ENCODE measurements at regions not wholly inside any gene's neighbourhood (a gene's known extent, or its start where the extent isn't known, plus 50 kb on each side); places are given as distances from the start of the nearest gene placed in this dataset.

DNA sequence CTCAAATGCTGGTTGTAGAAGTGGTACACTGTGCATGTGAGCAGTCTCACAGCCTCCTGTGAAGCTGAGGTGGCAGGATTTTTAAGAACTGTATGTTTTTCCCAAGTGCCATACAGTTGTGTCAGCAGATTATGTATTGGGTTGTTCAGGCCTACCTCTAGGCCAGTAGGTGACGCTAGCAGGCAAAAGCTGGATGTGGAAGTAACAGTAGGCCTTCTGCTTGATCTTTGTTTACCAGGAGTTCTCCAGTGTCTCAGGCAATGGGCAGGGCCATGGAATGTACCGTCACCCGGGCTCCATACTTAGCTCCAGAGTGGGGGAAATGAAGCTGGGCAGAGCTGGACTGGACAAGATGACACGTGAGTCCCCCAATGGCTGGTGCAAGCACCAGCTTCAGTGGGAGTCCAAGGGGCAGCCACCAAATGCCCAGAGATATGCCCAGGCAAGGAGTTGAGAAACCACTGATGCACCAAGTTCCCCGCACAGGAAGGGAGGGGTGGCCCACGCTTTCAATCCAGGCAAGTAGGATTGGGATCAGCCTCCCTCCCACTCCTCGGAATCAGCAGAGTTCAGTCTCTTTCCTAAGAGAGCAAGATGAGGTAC is 289.7 kb downstream of the HTR1B start:
- Mint-ChIP-seq H3K36me3 (no peaks in the 10 kb centered on the region), H3K4me3 (no peak overlapping the region), H3K9me3 (peaks cover 20% of the 10 kb centered on the region), H3K27ac (no peak overlapping the region), H3K4me1 (no peaks in the 10 kb centered on the region)
- DNase-seq (ENCODE audit: low spot score in 2 of 2) (no peak), ATAC-seq (no peak)

DNA sequence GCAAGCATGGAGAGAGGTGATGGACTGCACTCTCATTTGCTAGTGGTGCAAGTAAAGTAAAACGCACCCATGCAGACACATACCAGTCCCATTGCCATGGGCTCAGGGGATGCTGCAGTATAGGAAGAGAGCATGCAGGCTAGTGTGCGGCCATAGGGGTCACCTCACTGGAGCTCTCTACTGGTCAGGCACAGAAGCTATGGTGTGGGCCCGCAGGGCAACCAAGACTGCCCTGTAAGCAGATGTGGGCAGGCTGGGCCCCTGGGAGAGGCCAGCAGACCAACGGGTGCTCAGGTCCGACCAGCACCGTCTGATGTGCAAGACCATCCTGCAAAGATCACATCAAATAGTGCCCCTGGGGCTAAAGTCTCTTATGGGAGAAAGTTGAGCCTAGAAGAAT is 290.7 kb downstream of the HTR1B start:
- DNase-seq (ENCODE audit: low spot score in 2 of 2) (no peak), ATAC-seq (no peak)
- no peak overlapping the region for H3K27ac Mint-ChIP-seq
- H3K9me3 Mint-ChIP-seq: peaks cover 18% of the 10 kb centered on the region
- H3K36me3 Mint-ChIP-seq: no peaks in the 10 kb centered on the region
- H3K4me1 Mint-ChIP-seq: no peaks in the 10 kb centered on the region
- H3K4me3 Mint-ChIP-seq: no peak overlapping the region

DNA sequence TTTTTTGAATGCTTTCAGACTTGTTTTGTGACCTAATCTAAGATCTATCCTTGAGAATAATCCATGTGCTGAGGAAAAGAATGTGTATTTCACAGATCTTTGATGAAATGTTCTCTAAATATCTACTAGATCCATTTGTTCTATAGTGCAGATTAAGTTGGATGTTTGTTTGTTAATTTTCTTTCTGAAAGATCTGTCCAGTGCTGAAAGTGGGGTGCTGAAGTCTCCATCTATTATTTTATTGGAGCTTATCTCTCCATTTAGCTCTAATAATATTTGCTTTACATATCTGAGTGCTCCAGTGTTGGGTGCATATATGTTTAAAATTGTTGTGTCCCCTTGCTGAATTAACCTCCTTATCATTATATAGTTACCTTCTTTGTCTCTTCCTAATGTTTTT is 303.6 kb downstream of the HTR1B start:
- no peak for DNase-seq (ENCODE audit: low spot score in 2 of 2)
- ATAC-seq: no peak
- Mint-ChIP-seq H3K27ac (no peak overlapping the region), H3K9me3 (peaks cover 12% of the 10 kb centered on the region), H3K36me3 (no peaks in the 10 kb centered on the region), H3K4me1 (no peaks in the 10 kb centered on the region), H3K4me3 (no peak overlapping the region)

DNA sequence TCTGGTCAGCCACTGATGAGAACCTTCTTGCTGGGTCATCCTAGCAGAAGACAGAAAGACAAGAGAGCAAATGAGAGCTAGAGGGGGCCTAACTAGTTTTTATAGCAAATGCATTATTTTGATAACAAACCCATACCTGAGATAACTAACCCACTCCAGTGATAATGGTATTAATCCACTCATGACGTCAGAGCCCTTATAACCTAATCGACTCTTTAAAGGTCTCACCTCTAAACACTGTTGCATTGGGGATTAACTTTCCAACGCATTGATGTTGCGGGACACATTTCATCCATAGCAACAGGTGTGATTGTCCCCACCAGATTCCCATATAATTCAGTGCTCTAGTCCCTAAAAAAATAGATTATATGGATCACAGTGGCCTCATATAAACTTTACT is 312.1 kb downstream of the HTR1B start:
- Mint-ChIP-seq H3K4me1 (no peaks in the 10 kb centered on the region), H3K27ac (no peak overlapping the region), H3K4me3 (no peak overlapping the region), H3K36me3 (no peaks in the 10 kb centered on the region), H3K9me3 (peaks cover 7% of the 10 kb centered on the region)
- DNase-seq (ENCODE audit: low spot score in 2 of 2) (no peak), ATAC-seq (no peak)

DNA sequence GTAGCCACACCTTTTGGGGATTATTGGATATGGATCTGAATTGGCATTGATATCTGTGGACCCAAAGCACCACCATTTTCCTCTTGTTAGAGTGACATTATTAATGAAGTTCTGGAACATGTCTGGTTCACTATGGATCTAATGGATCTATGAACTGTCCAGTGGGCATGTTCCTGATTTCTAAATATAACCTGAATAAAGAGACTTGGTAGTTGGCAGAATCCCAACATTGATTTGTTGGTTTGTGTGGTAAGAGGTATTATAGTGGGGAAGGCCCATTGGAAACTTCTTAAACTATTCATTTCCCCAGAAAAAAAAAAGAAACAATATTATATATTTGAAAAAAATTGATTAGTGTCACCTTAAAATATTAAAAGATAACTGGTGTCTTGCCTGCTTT is 312.6 kb downstream of the HTR1B start:
- H3K27ac Mint-ChIP-seq: no peak overlapping the region

DNA sequence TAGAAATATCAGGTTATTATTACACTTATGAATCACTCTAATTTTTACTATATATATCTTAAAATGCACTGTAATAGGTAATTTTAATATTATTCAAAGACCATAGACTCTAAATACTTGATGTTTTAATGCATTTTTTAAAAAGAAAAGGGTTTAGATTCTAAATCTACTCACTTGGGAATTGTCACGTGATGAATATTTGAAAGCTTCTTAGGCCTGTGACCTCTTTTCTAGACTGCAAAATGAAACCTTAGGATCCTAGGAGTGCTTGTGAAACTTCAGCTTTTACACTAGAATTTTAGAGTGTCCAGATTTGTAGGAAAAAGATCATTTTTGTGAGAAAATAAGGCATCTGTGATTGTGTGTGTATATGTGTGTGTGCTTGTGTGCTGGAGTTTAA is 318.0 kb downstream of the HTR1B start:
- DNase-seq (ENCODE audit: low spot score in 2 of 2) (no peak), ATAC-seq (no peak)
- H3K4me3 Mint-ChIP-seq: no peak overlapping the region
- no peaks in the 10 kb centered on the region for H3K36me3 Mint-ChIP-seq
- H3K9me3 Mint-ChIP-seq: peaks cover 13% of the 10 kb centered on the region
- H3K27ac Mint-ChIP-seq: no peak overlapping the region
- H3K4me1 Mint-ChIP-seq: no peaks in the 10 kb centered on the region

More for the DNA sequence above, 312.6 kb downstream of the HTR1B start:
- no peak overlapping the region for H3K4me3 Mint-ChIP-seq
- no peaks in the 10 kb centered on the region for H3K4me1 Mint-ChIP-seq
- DNase-seq (ENCODE audit: low spot score in 2 of 2) (no peak), ATAC-seq (no peak)
- peaks cover 7% of the 10 kb centered on the region for H3K9me3 Mint-ChIP-seq
- no peaks in the 10 kb centered on the region for H3K36me3 Mint-ChIP-seq

DNA sequence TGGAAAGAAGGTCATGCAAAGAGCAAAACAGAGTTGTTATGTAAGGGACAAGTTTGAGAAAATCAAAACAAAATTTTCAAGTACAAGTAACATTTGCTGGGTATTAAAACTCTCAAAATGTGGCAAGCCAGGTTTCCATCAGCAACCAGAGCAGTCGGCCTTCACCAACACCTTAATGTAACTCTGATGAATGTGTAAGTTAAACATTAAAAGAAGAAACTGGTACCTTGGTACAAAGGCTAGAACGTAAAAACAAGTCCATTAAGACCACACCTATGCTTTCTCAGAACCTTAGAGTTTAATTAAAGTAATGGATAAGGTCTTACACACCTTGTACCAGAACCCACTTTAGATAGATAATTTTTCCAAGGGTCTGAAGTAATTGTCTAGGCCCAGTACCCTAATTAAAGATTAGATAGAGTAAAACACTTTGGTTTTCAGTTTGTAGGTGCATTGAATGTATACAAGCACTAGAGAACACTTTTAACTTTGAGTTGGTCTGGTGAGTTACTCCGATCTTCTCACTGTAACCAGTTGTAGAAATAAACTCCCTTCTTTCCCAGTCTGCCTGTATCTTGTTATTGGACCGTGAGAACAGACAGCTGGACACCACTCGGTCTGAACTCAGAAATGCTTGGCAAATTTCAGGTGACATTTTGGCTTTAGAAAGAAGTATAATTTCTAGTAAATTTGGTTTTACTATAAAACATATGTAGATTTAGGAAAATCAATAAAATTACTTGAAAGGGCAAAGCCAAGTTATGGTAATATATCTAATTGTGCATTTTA is 319.4 kb downstream of the HTR1B start:
- Mint-ChIP-seq H3K36me3 (no peaks in the 10 kb centered on the region), H3K27ac (no peak overlapping the region), H3K4me3 (no peak overlapping the region), H3K9me3 (peaks cover 9% of the 10 kb centered on the region), H3K4me1 (no peaks in the 10 kb centered on the region)
- DNase-seq (ENCODE audit: low spot score in 2 of 2) (no peak), ATAC-seq (no peak)

DNA sequence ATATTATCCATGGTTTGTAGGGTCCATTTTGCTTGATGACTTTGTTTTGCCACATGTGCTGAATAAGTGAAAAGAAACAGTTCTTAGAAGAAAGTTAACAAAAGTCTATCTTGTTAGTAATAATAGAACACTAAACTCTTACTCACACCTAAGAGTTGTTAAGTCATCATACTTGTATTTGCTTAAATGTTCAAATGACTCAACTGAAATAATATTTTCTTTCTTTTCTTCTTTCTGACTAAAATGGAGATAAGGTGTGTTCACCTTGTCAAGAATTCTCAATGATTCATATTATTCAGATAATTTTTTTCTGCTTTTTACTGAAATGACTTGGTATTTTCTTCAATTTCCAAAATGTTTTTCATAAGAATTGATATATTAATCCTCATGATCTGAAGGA is 327.2 kb downstream of the HTR1B start:
- Mint-ChIP-seq H3K9me3 (peaks cover 20% of the 10 kb centered on the region), H3K4me1 (no peaks in the 10 kb centered on the region), H3K4me3 (no peak overlapping the region), H3K27ac (no peak overlapping the region), H3K36me3 (no peaks in the 10 kb centered on the region)
- DNase-seq (ENCODE audit: low spot score in 2 of 2) (no peak), ATAC-seq (no peak)

DNA sequence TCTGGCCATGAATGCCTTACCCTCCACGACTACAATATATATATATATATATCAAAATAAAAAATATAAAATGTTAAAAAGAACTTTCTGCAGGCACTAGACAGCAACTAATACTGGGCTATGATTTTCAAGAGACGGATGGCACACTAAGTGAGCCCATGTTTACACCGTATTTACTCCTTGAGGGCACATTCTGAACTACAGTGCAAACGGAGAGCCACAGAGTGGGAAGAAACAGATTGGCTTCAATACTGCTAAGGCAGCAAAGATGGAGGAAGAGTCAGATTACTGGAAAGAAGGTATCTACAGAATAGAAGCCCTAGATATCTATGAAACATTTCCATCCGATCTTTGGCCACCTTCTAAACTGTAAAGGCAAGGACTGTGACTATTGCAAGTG is 330.3 kb downstream of the HTR1B start:
- ATAC-seq (no peak), DNase-seq (ENCODE audit: low spot score in 2 of 2) (no peak)
- no peak overlapping the region for H3K4me3 Mint-ChIP-seq
- peaks cover 21% of the 10 kb centered on the region for H3K9me3 Mint-ChIP-seq
- H3K36me3 Mint-ChIP-seq: no peaks in the 10 kb centered on the region
- H3K27ac Mint-ChIP-seq: no peak overlapping the region
- H3K4me1 Mint-ChIP-seq: no peaks in the 10 kb centered on the region

DNA sequence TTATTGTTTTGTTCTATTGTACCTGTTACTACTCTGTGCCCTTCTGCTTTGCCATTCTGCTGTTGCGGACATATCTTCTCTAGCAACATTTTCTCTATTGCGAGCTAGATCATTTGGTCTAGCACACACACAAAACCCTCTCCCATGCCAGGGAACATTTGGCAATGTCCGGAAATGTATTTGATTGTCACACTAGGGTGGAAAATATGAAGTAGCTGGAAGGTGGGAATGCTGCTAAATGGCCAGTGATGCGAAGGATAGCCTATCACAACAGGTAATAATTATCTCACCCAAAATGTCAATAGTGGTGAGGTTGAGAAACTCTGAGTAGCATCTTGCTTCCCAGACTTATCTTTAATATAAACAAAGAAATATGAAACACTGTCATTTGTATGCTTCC is 331.9 kb downstream of the HTR1B start:
- Mint-ChIP-seq H3K4me3 (no peak overlapping the region), H3K27ac (no peak overlapping the region), H3K4me1 (no peaks in the 10 kb centered on the region), H3K9me3 (peaks cover 25% of the 10 kb centered on the region), H3K36me3 (no peaks in the 10 kb centered on the region)
- DNase-seq (ENCODE audit: low spot score in 2 of 2) (no peak), ATAC-seq (no peak)

DNA sequence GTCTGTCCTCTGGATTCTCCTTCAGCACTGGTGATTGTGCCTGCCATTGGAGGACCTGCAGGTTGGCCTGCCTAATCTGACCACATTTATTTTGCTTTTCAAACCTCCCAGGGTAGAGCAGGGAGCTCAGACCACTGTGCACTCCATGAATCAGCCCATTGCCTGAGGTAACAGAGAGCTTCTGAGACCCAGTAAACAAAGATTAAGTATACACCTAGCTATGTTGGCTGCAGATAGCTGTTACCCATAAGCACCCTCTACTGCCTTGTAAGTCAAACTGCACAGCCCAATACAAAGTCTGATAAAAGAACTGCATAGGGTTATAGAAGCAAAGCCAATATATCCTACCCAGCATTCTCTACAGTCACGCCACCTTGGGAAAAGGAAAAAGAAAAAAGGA is 338.7 kb downstream of the HTR1B start:
- Mint-ChIP-seq H3K9me3 (peaks cover 18% of the 10 kb centered on the region), H3K36me3 (no peaks in the 10 kb centered on the region), H3K27ac (no peak overlapping the region), H3K4me3 (no peak overlapping the region), H3K4me1 (no peaks in the 10 kb centered on the region)
- ATAC-seq: no peak
- no peak for DNase-seq (ENCODE audit: low spot score in 2 of 2)

DNA sequence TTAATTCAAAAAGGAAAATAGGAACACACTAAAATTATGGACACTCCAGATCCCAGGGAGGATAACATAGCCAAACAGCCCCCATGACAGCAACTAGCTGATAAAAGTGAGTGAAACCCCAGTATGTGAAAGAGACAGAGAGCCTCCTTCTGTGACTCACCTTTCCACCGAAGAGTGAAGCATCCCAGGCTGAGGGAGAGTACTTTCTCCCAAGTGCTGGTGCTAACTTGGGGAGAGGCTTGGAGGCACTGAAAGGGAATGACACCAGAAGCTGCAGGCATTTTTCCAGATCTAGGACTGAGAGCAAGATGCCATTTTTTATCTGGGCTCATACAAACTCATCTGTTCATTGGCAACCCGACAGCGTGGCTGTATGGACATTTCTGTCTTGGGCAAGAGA is 339.8 kb downstream of the HTR1B start:
- H3K9me3 Mint-ChIP-seq: peaks cover 16% of the 10 kb centered on the region
- no peak for DNase-seq (ENCODE audit: low spot score in 2 of 2)
- H3K27ac Mint-ChIP-seq: no peak overlapping the region
- no peak for ATAC-seq
- no peaks in the 10 kb centered on the region for H3K36me3 Mint-ChIP-seq
- H3K4me1 Mint-ChIP-seq: no peaks in the 10 kb centered on the region
- H3K4me3 Mint-ChIP-seq: no peak overlapping the region

DNA sequence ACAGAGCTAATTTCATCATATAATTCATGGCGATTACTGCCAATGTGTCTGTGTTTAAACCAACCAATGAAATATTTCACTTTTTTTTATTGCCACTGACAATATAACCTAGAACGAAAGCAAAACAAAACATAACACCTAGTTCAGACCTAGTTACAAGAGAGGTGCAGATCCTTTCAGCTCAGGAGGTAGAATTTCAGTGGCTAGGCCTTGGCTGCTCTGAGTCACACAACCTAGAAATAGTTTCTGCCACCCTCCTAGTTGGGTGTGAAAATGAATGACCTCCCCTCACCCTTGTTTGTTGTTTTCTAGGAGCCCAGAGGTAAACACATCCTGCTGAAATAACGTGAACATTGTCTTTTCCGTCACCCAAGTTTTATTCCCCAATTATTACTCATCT is 356.3 kb downstream of the HTR1B start:
- Mint-ChIP-seq H3K9me3 (peaks cover 21% of the 10 kb centered on the region), H3K27ac (no peak overlapping the region), H3K36me3 (no peaks in the 10 kb centered on the region), H3K4me1 (no peaks in the 10 kb centered on the region), H3K4me3 (no peak overlapping the region)
- no peak for ATAC-seq
- no peak for DNase-seq (ENCODE audit: low spot score in 2 of 2)

DNA sequence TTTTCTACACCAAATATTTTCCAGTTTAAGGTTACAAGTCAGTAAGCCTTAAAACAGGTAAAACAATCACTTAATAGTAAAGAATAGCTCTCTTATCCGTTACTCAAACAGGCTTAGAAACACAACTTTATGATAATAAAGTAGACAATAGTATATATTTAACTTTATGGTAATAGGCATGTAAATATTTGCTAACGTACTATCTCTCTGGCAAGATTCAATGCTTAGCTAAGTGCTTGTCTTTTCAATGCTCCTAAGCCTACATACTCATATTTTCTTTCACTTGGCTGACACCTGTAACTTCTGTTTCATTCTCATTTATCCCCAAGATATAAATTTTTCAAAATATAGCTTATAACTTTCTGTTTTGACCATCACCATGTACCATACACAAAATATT is 358.2 kb downstream of the HTR1B start:
- H3K4me1 Mint-ChIP-seq: no peaks in the 10 kb centered on the region
- no peaks in the 10 kb centered on the region for H3K36me3 Mint-ChIP-seq
- ATAC-seq (no peak), DNase-seq (ENCODE audit: low spot score in 2 of 2) (no peak)
- peaks cover 21% of the 10 kb centered on the region for H3K9me3 Mint-ChIP-seq
- H3K4me3 Mint-ChIP-seq: no peak overlapping the region
- no peak overlapping the region for H3K27ac Mint-ChIP-seq

DNA sequence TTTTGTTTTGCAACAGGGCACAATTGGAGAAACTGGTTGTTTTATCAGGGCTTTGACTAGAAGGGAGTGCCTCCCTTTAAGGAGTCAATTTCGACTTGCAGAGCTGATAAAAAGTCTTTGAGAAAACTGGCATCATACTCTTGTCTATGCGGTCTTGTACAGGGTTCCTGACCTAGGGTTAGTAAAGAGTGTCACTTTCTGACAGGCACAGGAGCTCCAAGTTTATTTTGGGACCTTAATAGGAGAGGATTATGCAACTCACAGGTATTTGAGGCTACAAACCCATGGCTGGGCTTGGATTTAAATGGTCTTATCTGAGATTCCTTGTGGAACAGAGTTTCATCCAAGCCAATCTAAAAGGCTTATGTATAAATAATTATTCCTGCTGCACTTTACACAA is 365.4 kb downstream of the HTR1B start:
- peaks cover 5% of the 10 kb centered on the region for H3K9me3 Mint-ChIP-seq
- no peaks in the 10 kb centered on the region for H3K36me3 Mint-ChIP-seq
- H3K4me3 Mint-ChIP-seq: no peak overlapping the region

DNA sequence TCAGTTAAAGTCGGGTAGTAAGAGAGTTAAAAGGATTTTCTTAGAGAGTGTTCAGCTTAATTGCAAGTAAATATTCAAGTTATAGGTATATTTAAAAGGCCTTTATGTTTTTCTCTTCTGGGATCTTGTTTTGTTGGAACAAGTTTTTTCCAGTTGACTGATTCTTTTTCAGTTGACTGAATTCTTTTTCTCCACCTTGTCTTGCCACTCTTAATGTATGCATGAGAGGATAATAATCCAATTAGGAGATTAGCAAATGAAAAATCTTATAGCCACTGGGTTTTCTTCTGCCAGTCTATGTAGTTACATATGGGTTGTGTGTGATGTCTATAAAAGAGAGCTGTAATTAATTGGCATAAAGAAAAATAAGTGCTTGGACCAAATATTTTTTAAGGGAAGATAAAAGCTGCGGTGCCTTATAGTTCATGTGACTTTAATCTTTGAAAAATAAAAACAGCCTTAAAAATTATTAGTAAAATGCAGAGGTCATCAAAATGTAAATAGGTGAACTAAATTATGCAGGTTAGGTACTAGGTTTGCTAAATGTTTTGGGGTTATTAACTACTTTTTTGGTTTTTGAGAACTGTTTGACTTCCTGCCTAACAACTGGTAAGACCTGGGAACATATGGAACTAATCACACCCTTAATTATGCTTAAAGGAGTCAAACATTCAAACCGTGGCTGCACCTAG is 367.2 kb downstream of the HTR1B start:
- no peak for DNase-seq (ENCODE audit: low spot score in 2 of 2)
- peaks cover 10% of the 10 kb centered on the region for H3K9me3 Mint-ChIP-seq
- no peak overlapping the region for H3K4me3 Mint-ChIP-seq
- no peak overlapping the region for H3K27ac Mint-ChIP-seq
- no peaks in the 10 kb centered on the region for H3K36me3 Mint-ChIP-seq
- no peaks in the 10 kb centered on the region for H3K4me1 Mint-ChIP-seq
- ATAC-seq: no peak

More for the DNA sequence above, 365.4 kb downstream of the HTR1B start:
- DNase-seq (ENCODE audit: low spot score in 2 of 2): no peak
- no peak overlapping the region for H3K27ac Mint-ChIP-seq
- no peaks in the 10 kb centered on the region for H3K4me1 Mint-ChIP-seq
- no peak for ATAC-seq
